WI38 (cell line): ENCODE measurements at regions not wholly inside any gene's neighbourhood (a gene's known extent, or its start where the extent isn't known, plus 50 kb on each side); places are given as distances from the start of the nearest gene placed in this dataset.

Experiments
- H3K4me3 ChIP-seq: 2 replicates; pipeline ENCODE4 v1.5.1; 2011; ENCODE audit warnings: low read depth, mild to moderate bottlenecking, control low read depth, low read length
- TF ChIP-seq, protein P1 (sequence below): IDR thresholded peaks from 2 replicates; pipeline ENCODE4 v1.5.1; 2012; ENCODE audit warnings: low read depth, mild to moderate bottlenecking, control low read depth, low read length

DNA sequence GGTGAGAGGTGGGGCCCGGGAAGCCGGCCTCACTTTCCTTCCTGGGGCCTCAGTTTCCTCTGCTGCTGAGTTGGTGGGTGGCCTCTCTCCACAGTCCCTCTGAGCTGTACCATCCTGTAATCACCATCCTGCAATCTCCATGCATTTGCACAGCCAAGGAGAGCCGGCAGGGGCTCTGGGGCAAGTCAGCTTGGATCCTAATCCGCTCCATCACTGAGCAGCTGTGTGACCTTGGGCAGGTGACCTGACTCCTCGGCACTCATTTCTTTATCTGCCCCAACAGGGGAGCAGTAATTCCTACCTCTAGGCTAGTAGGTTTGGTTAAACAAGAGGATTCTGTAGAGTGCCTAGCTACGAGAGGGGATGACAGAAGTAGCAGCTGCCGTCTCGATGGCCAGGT, 88.2 kb upstream of the ZNF618 start:
- TF ChIP-seq, protein P1, sequence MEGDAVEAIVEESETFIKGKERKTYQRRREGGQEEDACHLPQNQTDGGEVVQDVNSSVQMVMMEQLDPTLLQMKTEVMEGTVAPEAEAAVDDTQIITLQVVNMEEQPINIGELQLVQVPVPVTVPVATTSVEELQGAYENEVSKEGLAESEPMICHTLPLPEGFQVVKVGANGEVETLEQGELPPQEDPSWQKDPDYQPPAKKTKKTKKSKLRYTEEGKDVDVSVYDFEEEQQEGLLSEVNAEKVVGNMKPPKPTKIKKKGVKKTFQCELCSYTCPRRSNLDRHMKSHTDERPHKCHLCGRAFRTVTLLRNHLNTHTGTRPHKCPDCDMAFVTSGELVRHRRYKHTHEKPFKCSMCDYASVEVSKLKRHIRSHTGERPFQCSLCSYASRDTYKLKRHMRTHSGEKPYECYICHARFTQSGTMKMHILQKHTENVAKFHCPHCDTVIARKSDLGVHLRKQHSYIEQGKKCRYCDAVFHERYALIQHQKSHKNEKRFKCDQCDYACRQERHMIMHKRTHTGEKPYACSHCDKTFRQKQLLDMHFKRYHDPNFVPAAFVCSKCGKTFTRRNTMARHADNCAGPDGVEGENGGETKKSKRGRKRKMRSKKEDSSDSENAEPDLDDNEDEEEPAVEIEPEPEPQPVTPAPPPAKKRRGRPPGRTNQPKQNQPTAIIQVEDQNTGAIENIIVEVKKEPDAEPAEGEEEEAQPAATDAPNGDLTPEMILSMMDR: no peak

DNA sequence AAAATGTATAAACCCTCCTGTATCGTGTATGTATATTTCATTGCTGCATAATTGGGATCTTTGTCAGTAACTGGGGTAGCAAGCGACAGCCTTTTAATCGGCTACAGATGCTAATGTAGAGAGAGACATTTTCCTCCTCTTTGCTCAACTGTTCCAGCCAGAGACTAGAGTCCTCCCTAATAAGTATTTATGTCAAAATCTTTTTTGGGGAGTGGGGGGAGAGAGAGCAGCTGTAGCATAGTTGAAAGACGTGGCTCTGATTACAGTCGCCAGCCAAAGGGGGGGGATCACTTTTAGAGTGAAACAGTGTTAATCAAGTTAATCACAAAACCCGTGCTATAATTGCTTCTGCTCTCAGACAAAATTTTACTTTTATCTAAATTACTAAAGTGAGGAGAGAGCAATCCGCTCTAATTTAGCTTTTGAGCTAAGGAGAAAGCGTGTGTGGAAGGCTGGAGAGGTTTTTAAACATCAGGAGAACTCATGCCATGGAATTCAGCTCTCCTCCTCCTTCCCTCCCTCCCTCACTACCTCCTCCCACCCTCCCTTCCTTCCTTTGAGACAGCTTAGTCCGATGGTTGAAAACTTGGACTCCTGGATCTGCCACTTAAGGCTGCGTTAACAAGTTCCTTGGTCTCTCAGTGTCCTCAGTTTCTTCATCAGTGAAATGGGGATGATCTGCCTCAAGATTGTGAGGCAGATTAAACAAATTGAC, 87.3 kb upstream of the ZNF618 start:
- TF ChIP-seq, protein P1: no peak
- no peak overlapping the region for H3K4me3 ChIP-seq

More for the DNA sequence above, 88.2 kb upstream of the ZNF618 start:
- H3K4me3 ChIP-seq: no peak overlapping the region

DNA sequence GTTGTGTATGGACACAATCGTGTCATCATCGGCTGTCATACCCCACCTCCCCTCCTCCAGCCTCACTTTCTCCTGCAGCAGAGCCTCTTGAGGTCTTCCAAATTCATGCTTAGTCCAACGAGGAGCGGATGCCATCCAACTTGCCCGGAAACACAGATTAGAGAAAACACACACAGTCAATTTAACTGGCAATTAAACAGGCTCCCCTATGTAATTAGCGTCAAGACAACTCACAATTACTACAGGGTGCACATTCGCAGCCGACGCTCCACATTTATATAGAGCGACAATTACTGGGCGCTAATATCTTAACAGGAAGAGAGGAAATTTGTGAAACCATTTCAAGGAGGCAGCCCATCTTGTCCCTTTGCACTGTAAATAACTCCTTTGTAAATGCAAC, 86.0 kb upstream of the ZNF618 start:
- TF ChIP-seq, protein P1: no peak
- H3K4me3 ChIP-seq: no peak overlapping the region

DNA sequence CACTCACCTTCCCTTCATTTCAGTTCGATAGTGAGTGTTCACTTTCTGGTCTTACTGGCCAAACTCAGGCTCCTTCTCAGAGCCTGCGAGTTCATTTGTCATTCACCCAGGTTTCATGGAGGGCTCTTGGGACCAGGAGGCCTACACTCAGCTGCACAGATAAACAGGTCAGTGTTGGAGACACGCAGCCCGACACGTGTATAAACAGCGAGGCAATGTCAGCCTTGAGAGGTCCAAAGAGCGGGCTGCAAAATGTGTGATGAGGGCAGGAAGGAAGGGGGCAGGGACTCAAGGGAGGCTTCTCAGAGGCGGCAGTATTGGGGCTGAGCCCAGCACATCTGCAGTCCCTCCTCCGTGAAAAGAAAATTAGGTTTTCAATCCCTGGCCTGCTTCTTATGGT, 82.6 kb upstream of the ZNF618 start:
- TF ChIP-seq, protein P1: no peak

DNA sequence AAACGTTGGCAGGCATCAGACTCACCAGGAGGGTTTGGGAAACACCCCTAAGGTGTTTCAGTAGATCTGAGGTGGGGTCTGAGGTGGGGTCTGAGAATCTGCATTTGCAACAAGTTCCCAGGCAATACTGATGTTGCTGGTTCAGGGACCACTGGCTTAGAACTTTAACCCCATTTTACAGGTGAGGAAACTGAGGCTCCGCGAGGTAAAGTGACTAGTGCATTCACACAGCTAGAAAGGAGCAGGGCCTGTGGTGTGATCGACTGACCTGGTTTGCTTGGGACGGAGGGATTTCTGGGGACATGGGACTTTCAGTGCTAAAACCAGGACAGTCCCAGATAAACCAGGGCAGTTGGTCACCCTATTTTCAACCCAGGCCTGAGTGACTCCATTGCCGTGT, 81.4 kb upstream of the ZNF618 start:
- TF ChIP-seq, protein P1: no peak
- H3K4me3 ChIP-seq: no peak overlapping the region

More for the DNA sequence above, 82.6 kb upstream of the ZNF618 start:
- no peak overlapping the region for H3K4me3 ChIP-seq

DNA sequence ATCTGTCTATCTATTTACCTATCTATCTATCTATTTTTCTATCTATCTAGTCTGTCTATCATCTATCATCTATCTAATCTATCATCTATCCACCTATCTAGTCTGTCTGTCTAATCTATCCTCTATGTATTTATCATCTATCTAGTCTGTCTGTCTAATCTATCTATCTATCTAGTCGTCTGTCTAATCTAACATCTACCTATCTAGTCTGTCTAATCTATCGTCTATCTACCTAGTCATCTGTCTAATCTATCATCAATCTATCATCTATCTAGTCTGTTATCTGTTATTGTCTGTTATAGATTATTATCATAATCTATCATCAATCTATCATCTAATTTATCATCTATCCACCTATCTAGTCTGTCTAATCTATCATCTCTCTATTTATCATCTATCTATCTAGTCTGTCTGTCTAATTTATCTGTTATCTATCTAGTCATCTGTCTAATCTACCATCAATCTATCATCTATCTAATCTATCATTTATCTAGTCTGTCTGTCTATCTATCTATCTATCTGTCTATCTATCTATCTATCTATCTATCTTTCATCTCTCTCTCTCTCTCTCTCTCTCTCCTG, 80.2 kb upstream of the ZNF618 start:
- TF ChIP-seq, protein P1: no peak
- H3K4me3 ChIP-seq: no peak overlapping the region

DNA sequence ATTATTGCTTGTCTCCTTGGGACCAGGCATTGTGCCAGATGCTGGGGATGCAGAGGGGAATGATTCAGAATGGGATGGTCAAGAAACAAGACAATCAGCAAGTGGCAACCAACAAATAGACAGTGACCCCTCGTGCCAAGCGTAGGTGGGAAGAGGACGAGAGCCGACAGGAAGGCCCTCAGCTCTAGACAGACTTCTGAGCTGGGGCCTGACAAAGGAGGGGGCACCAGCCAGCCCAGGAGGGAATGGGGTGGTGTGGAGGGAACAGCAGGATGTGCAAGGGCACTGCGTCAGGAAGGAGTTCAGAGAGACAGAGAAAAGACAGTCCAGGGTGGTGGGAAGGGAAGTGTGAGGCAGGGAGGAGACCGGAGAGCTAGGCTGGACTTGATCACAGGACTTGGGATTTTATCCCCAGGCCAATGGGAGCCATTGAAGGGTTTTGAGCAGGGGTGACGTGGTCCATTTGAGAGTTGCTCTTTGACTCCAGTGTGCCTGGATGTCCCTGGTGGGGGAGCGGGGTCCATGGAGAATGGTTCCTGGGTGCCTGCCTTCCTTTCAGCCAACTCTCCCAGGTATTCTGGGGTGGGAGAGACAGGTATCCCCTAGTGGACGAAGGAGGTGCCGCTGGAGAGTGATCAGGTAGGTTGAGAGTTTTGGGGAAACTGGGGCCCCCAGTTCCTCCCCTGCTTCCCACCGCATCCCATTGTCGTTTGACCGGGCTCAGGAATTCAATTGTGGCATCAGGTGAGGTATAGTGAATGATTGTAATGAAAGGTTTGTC, 79.3 kb upstream of the ZNF618 start:
- TF ChIP-seq, protein P1: no peak
- H3K4me3 ChIP-seq: no peak overlapping the region
